ENCODE measurements at regions not wholly inside any gene's neighbourhood (a gene's known extent, or its start where the extent isn't known, plus 50 kb on each side); places are given as distances from the start of the nearest gene placed in this dataset.

- TF ChIP-seq ZNF503 (CRISPR knock-in tag; IDR thresholded peaks at IDR 0.05) (no peak), ZZZ3 (CRISPR knock-in tag; IDR thresholded peaks at IDR 0.05; ENCODE audit: borderline replicate concordance) (no peak)
Observed at GRCh38 chr14:44446965-44447364, 60.1 kb downstream of the FSCB start (continued).

GRCh38 chr14:44444454-44444853 is 62.6 kb downstream of the FSCB start:
- H3K79me2 ChIP-seq (ENCODE audit: insufficient read depth, low read length): no peaks in the 10 kb centered on the region
- no peak overlapping the region for H3K4me2 ChIP-seq (ENCODE audit: low read depth, low read length)
- no peak overlapping the region for H2AFZ ChIP-seq (ENCODE audit: low read length)
- BruUV-seq (replicated peaks): no TSS peak
- WGBS (ENCODE audit: low lambda C conversion rate): 61% methylated on average over 1 of the region's 1 CpG
- in situ Hi-C loops (cut with HindIII; ENCODE audit: extremely low pct_ligation_motif_present, low pct_unique_long_range_greater_than_20kb) (no loop called here), intact Hi-C loops (cut with micrococcal nuclease; ENCODE audit: unreplicated experiment) (no loop called here)
- no peaks in the 10 kb centered on the region for H4K20me1 ChIP-seq (ENCODE audit: insufficient read depth, low read length)
- H3K4me3 ChIP-seq (replicated peaks in 1 of 3; ENCODE audit: insufficient read depth in 1 of 3, low read depth in 2 of 3, low read length in 3 of 3): no peak overlapping the region
- H3K9me3 ChIP-seq (ENCODE audit: low read length): 0 out of 2 replicates have a peak, but pooled peaks cover under 1% of the 10 kb centered on the region
- ChIA-PET CTCF (ENCODE audit: low intra/inter-chr PET ratio, low total read pairs) (no interaction called here), POLR2A (no interaction called here)
- no peaks in the 10 kb centered on the region for H3K27me3 ChIP-seq (ENCODE audit: control insufficient read depth in 1 of 2, insufficient read depth in 2 of 2, low read length in 2 of 2)
- FAIRE-seq (no peak), DNase-seq (ENCODE audit: low spot score) (no peak), ATAC-seq (no peak)
- no peak overlapping the region for H3K9ac ChIP-seq (ENCODE audit: insufficient read depth, low read depth, low read length)
- peaks cover 34% of the 10 kb centered on the region for H3K4me1 ChIP-seq (ENCODE audit: insufficient read depth, low read length)
- H3K27ac ChIP-seq (ENCODE audit: extremely low read length, insufficient read depth, low read length): no peak overlapping the region
- H3K36me3 ChIP-seq (replicated peaks in 1 of 2; ENCODE audit: control insufficient read depth in 1 of 2, insufficient read depth in 2 of 2, low read length in 2 of 2): no peaks in the 10 kb centered on the region
- TF ChIP-seq ADNP (CRISPR knock-in tag; IDR thresholded peaks at IDR 0.05): no peak
- TF ChIP-seq ZNF737 (CRISPR knock-in tag; IDR thresholded peaks at IDR 0.05; ENCODE audit: borderline replicate concordance): no peak
- no peak for TF ChIP-seq ZKSCAN5 (CRISPR knock-in tag; IDR thresholded peaks at IDR 0.05)
- TF ChIP-seq ZNF629 (CRISPR knock-in tag; conservative IDR thresholded peaks at IDR 0.05): no peak
- no peak for TF ChIP-seq TMF1 (CRISPR knock-in tag; IDR thresholded peaks at IDR 0.05; ENCODE audit: low read depth)
- TF ChIP-seq RARG (CRISPR knock-in tag; IDR thresholded peaks at IDR 0.05; ENCODE audit: low read depth): no peak
- no peak for TF ChIP-seq ZNF674 (CRISPR knock-in tag; IDR thresholded peaks at IDR 0.05; ENCODE audit: low read depth)
- TF ChIP-seq ZNF512B (CRISPR knock-in tag; IDR thresholded peaks at IDR 0.05; ENCODE audit: borderline replicate concordance): no peak
- no peak for TF ChIP-seq ZNF615 (CRISPR knock-in tag; IDR thresholded peaks at IDR 0.05; ENCODE audit: borderline replicate concordance)
- no peak for TF ChIP-seq EP300 (IDR thresholded peaks at IDR 0.05; ENCODE audit: low read depth in 2 of 2, low read length in 2 of 2)
- TF ChIP-seq EP300 (CRISPR knock-in tag; IDR thresholded peaks at IDR 0.05; ENCODE audit: borderline replicate concordance): no peak
- no peak for TF ChIP-seq FOXO1 (CRISPR knock-in tag; IDR thresholded peaks at IDR 0.05)
- TF ChIP-seq NR1H2 (CRISPR knock-in tag; IDR thresholded peaks at IDR 0.05; ENCODE audit: borderline replicate concordance, low read depth): no peak
- no peak for TF ChIP-seq BCL6 (CRISPR knock-in tag; IDR thresholded peaks at IDR 0.05)
